NT2/D1 (cell line): ENCODE measurements at regions not wholly inside any gene's neighbourhood (a gene's known extent, or its start where the extent isn't known, plus 50 kb on each side); places are given as distances from the start of the nearest gene placed in this dataset.

Experiments
- DNase-seq: peaks from one replicate; pipeline ENCODE4 v3.0.0-alpha.2; 2011; ENCODE audit warnings: low read depth, low spot score
- H3K27me3 ChIP-seq: 2 replicates; pipeline ENCODE4 v1.6.0; 2011; ENCODE audit warnings: mild to moderate bottlenecking; ENCODE audit not compliant: insufficient read length, insufficient read depth
- H3K36me3 ChIP-seq: 2 replicates; pipeline ENCODE4 v1.6.1; 2011; ENCODE audit warnings: mild to moderate bottlenecking, low read length, mixed read lengths; ENCODE audit not compliant: insufficient read depth, insufficient read length
- H3K4me1 ChIP-seq: 2 replicates; pipeline ENCODE4 v1.5.1; 2011; ENCODE audit not compliant: insufficient read depth, insufficient read length
- H3K4me3 ChIP-seq: 2 replicates; pipeline ENCODE4 v1.5.1; 2011; ENCODE audit warnings: low read depth; ENCODE audit not compliant: insufficient read length
- H3K9ac ChIP-seq: 2 replicates; pipeline ENCODE4 v1.6.0; 2011; ENCODE audit warnings: low read depth; ENCODE audit not compliant: insufficient read length
- H3K9me3 ChIP-seq: 2 replicates; pipeline ENCODE4 v1.5.1; 2011; ENCODE audit warnings: mild to moderate bottlenecking, low read length; ENCODE audit not compliant: insufficient read depth
- SUZ12 ChIP-seq: IDR thresholded peaks from 2 replicates; pipeline ENCODE4 v1.6.1; 2011; ENCODE audit not compliant: insufficient read length, insufficient read depth; ENCODE audit errors: extremely low read depth
- YY1 ChIP-seq: IDR thresholded peaks from 2 replicates; pipeline ENCODE4 v1.6.1; 2011; ENCODE audit not compliant: insufficient read length, insufficient read depth
- ZNF274 ChIP-seq: IDR thresholded peaks from 2 replicates; pipeline ENCODE4 v1.6.1; 2011; ENCODE audit warnings: mild to moderate bottlenecking, low read depth, low read length

GRCh38 chr9:135221951-135222631 lies 134.6 kb downstream of the OLFM1 start:
- Histone ChIP-seq H3K9ac (peak overlapping the region; percentile 47), H3K4me3 (no peak overlapping the region), H3K27me3 (no peaks in the 10 kb centered on the region), H3K36me3 (no peaks in the 10 kb centered on the region), H3K9me3 (no peaks in the 10 kb centered on the region), H3K4me1 (peaks cover 53% of the 10 kb centered on the region)
- TF ChIP-seq YY1 (no peak), SUZ12 (no peak), ZNF274 (no peak)
- DNase-seq = no peak

- Histone ChIP-seq H3K9me3 (no peaks in the 10 kb centered on the region), H3K9ac (peak overlapping the region; percentile 58), H3K27me3 (no peaks in the 10 kb centered on the region), H3K36me3 (no peaks in the 10 kb centered on the region), H3K4me3 (no peak overlapping the region), H3K4me1 (peaks cover 45% of the 10 kb centered on the region)
- TF ChIP-seq SUZ12 (no peak), YY1 (no peak), ZNF274 (no peak)
- DNase-seq = no peak
Observed at GRCh38 chr9:135222881-135223760, 135.7 kb downstream of the OLFM1 start.

- peaks cover 38% of the 10 kb centered on the region for H3K4me1 ChIP-seq
- TF ChIP-seq SUZ12 = no peak
- TF ChIP-seq ZNF274 = no peak
- TF ChIP-seq YY1 = no peak
- no peak for DNase-seq
- H3K27me3 ChIP-seq = no peaks in the 10 kb centered on the region
- no peaks in the 10 kb centered on the region for H3K36me3 ChIP-seq
- H3K9me3 ChIP-seq = no peaks in the 10 kb centered on the region
- peak overlapping the region; percentile 58 for H3K9ac ChIP-seq
- no peak overlapping the region for H3K4me3 ChIP-seq
Observed at GRCh38 chr9:135223831-135224230, 136.4 kb downstream of the OLFM1 start.

- Histone ChIP-seq H3K4me3 (no peak overlapping the region), H3K4me1 (peaks cover 37% of the 10 kb centered on the region), H3K36me3 (no peaks in the 10 kb centered on the region), H3K27me3 (no peaks in the 10 kb centered on the region), H3K9me3 (no peaks in the 10 kb centered on the region), H3K9ac (peak overlapping the region; percentile 6)
- no peak for TF ChIP-seq ZNF274
- TF ChIP-seq SUZ12 = no peak
- no peak for TF ChIP-seq YY1
- DNase-seq = no peak
Observed at GRCh38 chr9:135224286-135224877, 136.9 kb downstream of the OLFM1 start.

GRCh38 chr9:135224921-135225541 lies 137.6 kb downstream of the OLFM1 start:
- DNase-seq = no peak
- Histone ChIP-seq H3K4me3 (no peak overlapping the region), H3K9me3 (no peaks in the 10 kb centered on the region), H3K9ac (peak overlapping the region; percentile 6), H3K36me3 (no peaks in the 10 kb centered on the region), H3K27me3 (no peaks in the 10 kb centered on the region), H3K4me1 (peaks cover 43% of the 10 kb centered on the region)
- TF ChIP-seq SUZ12 (no peak), ZNF274 (no peak), YY1 (no peak)

- H3K9ac ChIP-seq = no peak overlapping the region
- H3K4me1 ChIP-seq = peaks cover 41% of the 10 kb centered on the region
- H3K4me3 ChIP-seq = no peak overlapping the region
- TF ChIP-seq YY1 (no peak), SUZ12 (no peak), ZNF274 (no peak)
- no peak for DNase-seq
- no peaks in the 10 kb centered on the region for H3K9me3 ChIP-seq
- no peaks in the 10 kb centered on the region for H3K27me3 ChIP-seq
- H3K36me3 ChIP-seq = no peaks in the 10 kb centered on the region
Observed at GRCh38 chr9:135225619-135226228, 138.3 kb downstream of the OLFM1 start.
